ENCODE measurements at regions not wholly inside any gene's neighbourhood (a gene's known extent, or its start where the extent isn't known, plus 50 kb on each side); places are given as distances from the start of the nearest gene placed in this dataset.
"Not testable (repeated sequence)": the region's sequence is repeated elsewhere in the genome, so short reads cannot be mapped to it uniquely, and the experiment has no call there.

DNA sequence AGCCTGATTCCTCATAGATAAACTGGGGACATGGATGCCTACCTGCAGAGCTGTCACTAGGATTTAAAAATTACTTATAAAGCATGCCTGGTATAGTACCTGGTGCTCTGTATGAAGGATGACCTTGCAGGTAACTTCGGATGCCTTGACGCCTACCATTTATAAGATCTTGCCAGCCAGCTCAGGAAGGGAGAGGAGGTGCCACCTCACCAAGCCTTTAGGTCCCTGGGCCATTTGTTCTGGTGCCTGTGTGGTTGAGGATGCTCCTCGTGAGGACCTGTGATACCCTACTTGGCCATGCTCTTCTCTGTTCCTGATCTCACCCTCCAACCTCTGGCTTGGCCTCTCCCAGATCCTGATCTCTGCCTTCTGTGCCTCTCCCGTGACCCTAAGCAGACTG, 85.2 kb downstream of the FDX1 start:
- Histone ChIP-seq H3K9ac (no peak overlapping the region), H3K4me1 (no peaks in the 10 kb centered on the region), H3K9me3 (replicated peaks in 1 of 11) (peaks cover 19 to 40% (median 35%) of the 10 kb centered on the region in 11 experiments), H3K36me3 (no peaks in the 10 kb centered on the region), H3K4me2 (no peak overlapping the region), H3K27me3 (no peaks in the 10 kb centered on the region), H3K4me3 (no peak overlapping the region), H3K27ac (no peak overlapping the region), H4K20me1 (no peaks in the 10 kb centered on the region)
- TF ChIP-seq Cebpa-rat (IDR thresholded peaks at IDR 0.05), result no peak

DNA sequence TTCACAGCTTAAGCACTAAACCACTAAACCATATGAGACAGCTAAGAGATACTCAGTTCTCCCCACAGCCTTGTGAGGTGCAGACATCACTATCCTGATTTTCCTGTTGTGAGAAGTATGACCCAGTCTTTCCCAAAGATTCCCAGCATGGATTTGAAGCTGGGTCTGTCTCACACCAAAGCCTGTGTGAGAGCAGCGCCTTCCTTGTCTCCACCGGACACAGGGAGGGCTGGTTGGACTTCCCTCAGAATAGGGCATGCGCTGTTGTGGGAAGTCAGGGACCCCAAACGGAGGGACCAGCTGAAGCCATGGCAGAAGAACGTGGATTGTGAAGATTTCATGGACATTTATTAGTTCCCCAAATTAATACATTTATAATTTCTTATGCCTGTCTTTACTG, 87.6 kb downstream of the FDX1 start:
- not testable (repeated sequence) for H3K36me3 ChIP-seq, H3K9ac ChIP-seq, H3K27me3 ChIP-seq, H4K20me1 ChIP-seq, H3K4me2 ChIP-seq, H3K4me3 ChIP-seq, H3K27ac ChIP-seq
- H3K4me1 ChIP-seq, result peaks cover 7 to 12% (median 11%) of the 10 kb centered on the region in 10 experiments; a peak in 19 of 20 replicates
- H3K9me3 ChIP-seq (replicated peaks in 1 of 11), result peaks cover 36 to 64% (median 54%) of the 10 kb centered on the region in 11 experiments

DNA sequence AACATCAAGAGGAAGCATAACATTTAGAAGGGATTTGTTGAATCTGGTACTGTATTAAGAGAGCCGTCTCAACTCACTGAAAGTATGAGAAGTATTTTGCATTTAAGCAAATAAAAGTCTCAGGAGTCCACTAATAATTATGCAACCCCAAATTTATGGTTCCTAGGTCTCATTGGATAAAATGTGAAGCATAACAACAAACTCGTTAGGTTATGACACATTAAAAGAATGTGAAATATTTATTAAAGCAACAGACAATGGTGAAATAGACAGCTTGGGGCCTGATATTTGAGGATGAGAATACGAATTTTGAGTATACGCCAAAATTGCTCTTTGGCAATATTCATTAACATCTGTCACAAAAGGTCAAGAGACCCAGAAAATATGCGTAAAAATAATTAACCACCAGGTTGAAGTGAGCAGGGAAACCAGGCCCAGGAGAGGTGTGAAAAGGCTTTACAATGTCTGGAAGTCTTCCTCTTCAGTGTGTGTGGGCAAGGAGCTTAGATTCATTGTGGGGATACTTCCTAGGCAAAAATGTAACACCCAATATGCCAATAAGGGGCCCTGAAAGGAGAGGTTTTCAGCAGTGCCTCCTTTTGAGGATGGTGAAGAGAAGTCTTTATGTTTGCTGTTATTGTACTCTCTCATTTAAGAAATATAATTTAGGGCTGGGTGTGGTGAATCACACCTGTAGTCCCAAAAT, 89.2 kb downstream of the FDX1 start:
- no peak for TF ChIP-seq Cebpa-rat (IDR thresholded peaks at IDR 0.05)
- H3K9ac ChIP-seq, result no peak overlapping the region
- no peak overlapping the region for H3K4me3 ChIP-seq
- H3K4me2 ChIP-seq, result no peak overlapping the region
- H3K27ac ChIP-seq, result no peak overlapping the region
- 0 out of 22 replicates have a peak, but pooled peaks cover 0 to 3% (median 0%) of the 10 kb centered on the region in 11 experiments for H3K36me3 ChIP-seq
- H4K20me1 ChIP-seq, result no peaks in the 10 kb centered on the region
- H3K4me1 ChIP-seq, result peaks cover 18 to 26% (median 23%) of the 10 kb centered on the region in 10 experiments
- H3K27me3 ChIP-seq, result no peaks in the 10 kb centered on the region
- H3K9me3 ChIP-seq (replicated peaks in 1 of 11), result peaks cover 51 to 79% (median 70%) of the 10 kb centered on the region in 11 experiments

DNA sequence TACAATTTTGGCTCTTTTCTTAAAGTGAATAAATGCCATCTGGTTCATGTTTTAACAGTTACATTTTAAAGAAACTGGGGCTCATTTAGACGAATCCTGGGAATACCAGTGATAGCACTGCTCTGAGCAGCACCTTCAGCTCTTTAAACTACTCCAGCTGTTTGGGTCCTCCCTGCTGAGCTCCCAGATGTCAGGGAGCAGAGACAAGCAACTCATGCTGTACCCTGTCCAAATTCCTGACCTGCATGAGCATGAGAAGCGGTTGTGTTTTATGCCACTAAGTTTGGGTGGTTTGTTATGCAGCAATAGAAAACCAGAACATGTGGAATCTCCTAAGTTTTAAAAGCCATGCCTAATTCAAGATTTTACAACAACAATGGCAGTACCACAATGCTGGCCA, 90.0 kb downstream of the FDX1 start:
- Histone ChIP-seq H3K27ac (no peak overlapping the region), H3K27me3 (no peaks in the 10 kb centered on the region), H3K4me1 (peaks cover 18 to 31% (median 23%) of the 10 kb centered on the region in 10 experiments), H3K4me3 (no peak overlapping the region), H3K9ac (no peak overlapping the region), H3K9me3 (replicated peaks in 1 of 11) (peaks cover 60 to 88% (median 78%) of the 10 kb centered on the region in 11 experiments), H3K4me2 (no peak overlapping the region), H4K20me1 (no peaks in the 10 kb centered on the region), H3K36me3 (0 out of 22 replicates have a peak, but pooled peaks cover 0 to 3% (median 0%) of the 10 kb centered on the region in 11 experiments)
- TF ChIP-seq Cebpa-rat (IDR thresholded peaks at IDR 0.05), result no peak

DNA sequence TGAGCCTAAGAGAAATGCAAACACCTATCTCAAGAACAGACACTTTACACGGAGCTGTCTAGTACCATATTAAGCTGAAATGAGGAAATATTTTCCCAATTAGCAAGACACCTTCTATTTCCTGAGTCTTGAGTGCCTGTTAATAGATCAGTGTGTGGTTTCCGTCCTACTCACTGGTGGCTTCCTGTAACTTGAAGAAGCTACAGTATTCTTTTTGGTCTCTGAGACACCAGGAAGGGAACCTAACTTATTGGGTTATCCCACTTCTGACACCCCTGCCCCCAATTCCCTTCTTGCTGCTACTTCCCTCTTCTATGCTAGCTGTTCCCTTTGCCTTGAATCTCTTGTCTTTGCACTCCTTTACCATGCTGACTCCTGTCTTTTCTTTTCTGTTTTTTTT, 92.7 kb downstream of the FDX1 start:
- H3K4me2 ChIP-seq, result peak overlapping the region; percentile 28 to 81 (median 58)
- peak overlapping the region in 5 of 11 experiments; percentile 11 to 60 (median 57); a peak in 8 of 22 replicates for H3K27ac ChIP-seq
- TF ChIP-seq Cebpa-rat (IDR thresholded peaks at IDR 0.05), result no peak
- peak overlapping the region in 7 of 10 experiments; percentile 3 to 42 (median 35); a peak in 7 of 20 replicates for H3K4me3 ChIP-seq
- H3K27me3 ChIP-seq, result no peaks in the 10 kb centered on the region
- H3K4me1 ChIP-seq, result peaks cover 18 to 31% (median 23%) of the 10 kb centered on the region in 10 experiments
- peaks cover 78 to 100% (median 90%) of the 10 kb centered on the region in 11 experiments for H3K9me3 ChIP-seq (replicated peaks in 1 of 11)
- 0 out of 22 replicates have a peak, but pooled peaks cover 0 to 3% (median 0%) of the 10 kb centered on the region in 11 experiments for H3K36me3 ChIP-seq
- H3K9ac ChIP-seq, result no peak overlapping the region
- H4K20me1 ChIP-seq, result no peaks in the 10 kb centered on the region

DNA sequence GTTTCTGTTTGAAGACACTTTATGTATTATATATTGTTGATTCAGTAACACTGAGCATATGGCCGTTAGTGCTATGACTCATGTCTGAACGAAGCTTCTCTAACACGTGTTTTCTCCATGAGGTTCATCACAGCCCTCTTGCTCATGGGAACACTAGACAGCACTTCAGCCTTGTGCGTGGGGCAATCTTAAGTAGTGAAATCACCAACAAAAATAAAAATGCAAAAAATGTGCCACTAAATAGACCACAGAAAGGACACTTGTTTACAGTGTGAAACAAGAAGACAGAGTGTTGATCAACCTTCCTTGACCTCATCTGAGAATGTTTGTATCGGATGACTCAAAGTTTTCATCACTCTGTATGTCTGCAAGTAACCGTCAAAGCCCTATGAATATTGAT, 94.5 kb downstream of the FDX1 start:
- Histone ChIP-seq H3K27ac (no peak overlapping the region), H3K27me3 (no peaks in the 10 kb centered on the region), H3K4me3 (no peak overlapping the region; a peak in 1 of 20 replicates), H3K9me3 (replicated peaks in 1 of 11) (peaks cover 77 to 100% (median 88%) of the 10 kb centered on the region in 11 experiments), H3K9ac (no peak overlapping the region), H3K4me2 (peak overlapping the region in 1 of 11 experiments; percentile 81; a peak in 2 of 22 replicates), H3K36me3 (0 out of 22 replicates have a peak, but pooled peaks cover 0 to 3% (median 0%) of the 10 kb centered on the region in 11 experiments), H4K20me1 (no peaks in the 10 kb centered on the region), H3K4me1 (peaks cover 18 to 31% (median 23%) of the 10 kb centered on the region in 10 experiments)
- no peak for TF ChIP-seq Cebpa-rat (IDR thresholded peaks at IDR 0.05)

DNA sequence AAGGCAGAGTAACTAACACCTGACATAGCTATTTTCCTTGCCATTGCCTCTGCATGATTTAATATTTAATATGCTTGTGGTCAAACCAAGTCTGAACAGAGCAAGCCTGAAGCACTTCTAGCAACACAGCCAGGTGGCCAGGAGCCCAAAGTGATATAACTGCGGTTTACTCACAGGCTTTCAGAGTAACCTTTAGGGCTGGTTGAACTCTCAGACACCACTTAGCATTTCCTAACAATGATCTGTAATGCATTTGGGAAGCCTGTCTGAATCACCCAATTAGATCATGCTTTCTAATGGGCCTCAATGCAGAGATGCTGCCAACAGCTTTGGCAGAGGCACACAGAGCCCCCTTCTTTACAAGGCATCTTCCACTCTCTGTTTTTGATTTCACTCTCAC, 96.1 kb downstream of the FDX1 start:
- no peaks in the 10 kb centered on the region for H4K20me1 ChIP-seq
- no peak for TF ChIP-seq Cebpa-rat (IDR thresholded peaks at IDR 0.05)
- peaks cover 18 to 31% (median 23%) of the 10 kb centered on the region in 10 experiments for H3K4me1 ChIP-seq
- H3K27ac ChIP-seq, result no peak overlapping the region
- H3K4me3 ChIP-seq, result no peak overlapping the region
- 0 out of 22 replicates have a peak, but pooled peaks cover 0 to 3% (median 0%) of the 10 kb centered on the region in 11 experiments for H3K36me3 ChIP-seq
- peaks cover 68 to 89% (median 73%) of the 10 kb centered on the region in 11 experiments for H3K9me3 ChIP-seq (replicated peaks in 1 of 11)
- H3K4me2 ChIP-seq, result no peak overlapping the region
- H3K27me3 ChIP-seq, result no peaks in the 10 kb centered on the region
- no peak overlapping the region for H3K9ac ChIP-seq

DNA sequence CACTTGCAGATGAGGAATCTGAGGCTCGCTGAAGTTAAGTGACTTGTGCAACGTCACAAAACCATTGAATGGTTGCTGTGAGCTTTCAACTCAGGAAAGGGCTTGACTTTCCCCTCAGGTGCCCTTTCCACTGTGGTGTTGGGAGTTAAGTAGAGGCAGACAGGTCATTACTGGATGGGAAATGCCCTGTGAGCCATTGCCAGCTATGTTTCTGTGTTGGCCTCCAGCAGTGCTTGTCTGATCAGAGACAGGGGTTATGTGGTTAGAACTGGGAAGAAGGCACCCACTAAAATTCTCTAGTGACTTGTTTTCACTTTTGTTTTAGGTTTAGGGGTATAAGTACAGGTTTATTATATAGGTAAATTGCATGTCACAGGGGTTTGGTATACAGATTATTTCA, 96.6 kb downstream of the FDX1 start:
- Histone ChIP-seq H3K4me3 (no peak overlapping the region), H3K27ac (no peak overlapping the region), H3K27me3 (no peaks in the 10 kb centered on the region), H3K36me3 (0 out of 22 replicates have a peak, but pooled peaks cover 0 to 3% (median 0%) of the 10 kb centered on the region in 11 experiments), H3K4me2 (no peak overlapping the region), H3K9me3 (replicated peaks in 1 of 11) (peaks cover 66 to 89% (median 72%) of the 10 kb centered on the region in 11 experiments), H3K9ac (no peak overlapping the region), H4K20me1 (no peaks in the 10 kb centered on the region), H3K4me1 (peaks cover 18 to 31% (median 22%) of the 10 kb centered on the region in 10 experiments)
- no peak for TF ChIP-seq Cebpa-rat (IDR thresholded peaks at IDR 0.05)
